Astrocyte (in vitro differentiated cells and primary cell): ENCODE measurements at regions not wholly inside any gene's neighbourhood (a gene's known extent, or its start where the extent isn't known, plus 50 kb on each side); places are given as distances from the start of the nearest gene placed in this dataset.

ENCODE experiments used
- DNase-seq: peaks from one replicate; pipeline ENCODE4 v3.0.0-alpha.2; 2010; ENCODE audit warnings: low read depth
- FAIRE-seq: peaks from 2 replicates; lab custom pipeline; 2011; peaks lifted over from hg19 to GRCh38; lab: Jason Lieb, UNC
- H2AFZ ChIP-seq: 2 replicates; pipeline ENCODE4 v1.6.0; 2012; ENCODE audit warnings: low read depth, low read length, inconsistent platforms
- H3K27ac ChIP-seq: 2 replicates; pipeline ENCODE4 v1.5.1; 2011; ENCODE audit warnings: low read depth, low read length, inconsistent platforms
- H3K27me3 ChIP-seq: 2 replicates; pipeline ENCODE4 v1.6.0; 2011; ENCODE audit warnings: low read length, inconsistent platforms; ENCODE audit not compliant: insufficient read depth
- H3K36me3 ChIP-seq: 2 replicates; pipeline ENCODE4 v1.5.1; 2011; ENCODE audit warnings: low read length, inconsistent platforms; ENCODE audit not compliant: insufficient read depth
- H3K4me1 ChIP-seq: 2 replicates; pipeline ENCODE4 v1.5.1; 2011; ENCODE audit warnings: low read length, inconsistent platforms; ENCODE audit not compliant: insufficient read depth
- H3K4me2 ChIP-seq: 2 replicates; pipeline ENCODE4 v1.6.0; 2012; ENCODE audit warnings: low read length, inconsistent platforms
- H3K4me3 ChIP-seq: 2 replicates; pipeline ENCODE4 v1.5.1; 2011; ENCODE audit warnings: low read depth, mild to moderate bottlenecking, low read length, inconsistent platforms; ENCODE audit not compliant: insufficient read depth
- H3K79me2 ChIP-seq: 2 replicates; pipeline ENCODE4 v1.6.0; 2012; ENCODE audit warnings: mild to moderate bottlenecking, low read length, inconsistent platforms; ENCODE audit not compliant: insufficient read depth
- H3K9ac ChIP-seq: 2 replicates; pipeline ENCODE4 v1.6.0; 2012; ENCODE audit warnings: mild to moderate bottlenecking, low read length, inconsistent platforms
- H3K9me3 ChIP-seq: 2 replicates; pipeline ENCODE4 v1.5.1; 2012; ENCODE audit warnings: low read depth, mild to moderate bottlenecking, low read length, inconsistent platforms; ENCODE audit not compliant: insufficient read depth
- H4K20me1 ChIP-seq: 2 replicates; pipeline ENCODE4 v1.6.0; 2012; ENCODE audit warnings: low read length, inconsistent platforms; ENCODE audit not compliant: insufficient read depth
- H3K27ac Mint-ChIP-seq: one replicate; pipeline ENCODE4 v1.8.0; 2021; ENCODE audit warnings: mild to moderate bottlenecking, mixed read lengths; ENCODE audit not compliant: unreplicated experiment
- H3K27me3 Mint-ChIP-seq: one replicate; pipeline ENCODE4 v1.8.0; 2021; ENCODE audit warnings: low read depth, mixed read lengths; ENCODE audit not compliant: unreplicated experiment
- H3K36me3 Mint-ChIP-seq: one replicate; pipeline ENCODE4 v1.8.0; 2021; ENCODE audit warnings: low read depth, mixed read lengths; ENCODE audit not compliant: unreplicated experiment
- H3K4me1 Mint-ChIP-seq: one replicate; pipeline ENCODE4 v1.8.0; 2021; ENCODE audit warnings: low read depth, mixed read lengths; ENCODE audit not compliant: unreplicated experiment
- H3K4me3 Mint-ChIP-seq: one replicate; pipeline ENCODE4 v1.8.0; 2021; ENCODE audit warnings: mild to moderate bottlenecking, moderate library complexity, mixed read lengths; ENCODE audit not compliant: unreplicated experiment
- H3K9me3 Mint-ChIP-seq: one replicate; pipeline ENCODE4 v1.8.0; 2021; ENCODE audit warnings: mild to moderate bottlenecking, mixed read lengths; ENCODE audit not compliant: unreplicated experiment
- EZH2 ChIP-seq: IDR thresholded peaks from 2 replicates; pipeline ENCODE4 v1.6.1; 2012; ENCODE audit warnings: mild to moderate bottlenecking, low read length, inconsistent platforms; ENCODE audit not compliant: insufficient read depth
- TF ChIP-seq, protein P1 (sequence below): IDR thresholded peaks from 2 replicates; pipeline ENCODE4 v1.5.1; 2011; ENCODE audit warnings: low read depth, mild to moderate bottlenecking, inconsistent platforms, low read length, moderate library complexity; ENCODE audit not compliant: insufficient read depth

GRCh38 chr1:112304612-112305011 is 91.4 kb upstream of the CTTNBP2NL start:
- FAIRE-seq (no peak), DNase-seq (no peak)
- H3K9me3 Mint-ChIP-seq = peaks cover 5% of the 10 kb centered on the region
- H3K36me3 Mint-ChIP-seq = no peaks in the 10 kb centered on the region
- H3K4me3 Mint-ChIP-seq = no peak overlapping the region
- H3K9ac ChIP-seq = no peak overlapping the region
- no peaks in the 10 kb centered on the region for H3K79me2 ChIP-seq
- no peaks in the 10 kb centered on the region for H3K4me1 ChIP-seq
- H3K36me3 ChIP-seq = no peaks in the 10 kb centered on the region
- peaks cover 35% of the 10 kb centered on the region for H3K27me3 Mint-ChIP-seq
- H4K20me1 ChIP-seq = no peaks in the 10 kb centered on the region
- no peak overlapping the region for H3K4me3 ChIP-seq
- no peak overlapping the region for H3K27ac ChIP-seq
- peaks cover 4% of the 10 kb centered on the region for H3K27me3 ChIP-seq
- H3K4me1 Mint-ChIP-seq = no peaks in the 10 kb centered on the region
- no peaks in the 10 kb centered on the region for H3K9me3 ChIP-seq
- no peak overlapping the region for H2AFZ ChIP-seq
- no peak overlapping the region for H3K4me2 ChIP-seq
- TF ChIP-seq, protein P1, sequence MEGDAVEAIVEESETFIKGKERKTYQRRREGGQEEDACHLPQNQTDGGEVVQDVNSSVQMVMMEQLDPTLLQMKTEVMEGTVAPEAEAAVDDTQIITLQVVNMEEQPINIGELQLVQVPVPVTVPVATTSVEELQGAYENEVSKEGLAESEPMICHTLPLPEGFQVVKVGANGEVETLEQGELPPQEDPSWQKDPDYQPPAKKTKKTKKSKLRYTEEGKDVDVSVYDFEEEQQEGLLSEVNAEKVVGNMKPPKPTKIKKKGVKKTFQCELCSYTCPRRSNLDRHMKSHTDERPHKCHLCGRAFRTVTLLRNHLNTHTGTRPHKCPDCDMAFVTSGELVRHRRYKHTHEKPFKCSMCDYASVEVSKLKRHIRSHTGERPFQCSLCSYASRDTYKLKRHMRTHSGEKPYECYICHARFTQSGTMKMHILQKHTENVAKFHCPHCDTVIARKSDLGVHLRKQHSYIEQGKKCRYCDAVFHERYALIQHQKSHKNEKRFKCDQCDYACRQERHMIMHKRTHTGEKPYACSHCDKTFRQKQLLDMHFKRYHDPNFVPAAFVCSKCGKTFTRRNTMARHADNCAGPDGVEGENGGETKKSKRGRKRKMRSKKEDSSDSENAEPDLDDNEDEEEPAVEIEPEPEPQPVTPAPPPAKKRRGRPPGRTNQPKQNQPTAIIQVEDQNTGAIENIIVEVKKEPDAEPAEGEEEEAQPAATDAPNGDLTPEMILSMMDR = no peak
- TF ChIP-seq EZH2 = no peak
- no peak overlapping the region for H3K27ac Mint-ChIP-seq

- H3K36me3 ChIP-seq = no peaks in the 10 kb centered on the region
- Mint-ChIP-seq H3K4me3 (no peak overlapping the region), H3K4me1 (no peaks in the 10 kb centered on the region), H3K9me3 (no peaks in the 10 kb centered on the region), H3K27me3 (peaks cover 37% of the 10 kb centered on the region), H3K27ac (no peak overlapping the region), H3K36me3 (no peaks in the 10 kb centered on the region)
- H3K4me3 ChIP-seq = no peak overlapping the region
- DNase-seq (no peak), FAIRE-seq (no peak)
- TF ChIP-seq, protein P1 = no peak
- TF ChIP-seq EZH2 = no peak
- H2AFZ ChIP-seq = no peak overlapping the region
- H3K27me3 ChIP-seq = peaks cover 8% of the 10 kb centered on the region
- no peak overlapping the region for H3K4me2 ChIP-seq
- no peak overlapping the region for H3K9ac ChIP-seq
- no peaks in the 10 kb centered on the region for H3K9me3 ChIP-seq
- no peaks in the 10 kb centered on the region for H3K79me2 ChIP-seq
- no peaks in the 10 kb centered on the region for H4K20me1 ChIP-seq
- H3K4me1 ChIP-seq = no peaks in the 10 kb centered on the region
- no peak overlapping the region for H3K27ac ChIP-seq
Observed at GRCh38 chr1:112307930-112308591, 88.0 kb upstream of the CTTNBP2NL start.

- Mint-ChIP-seq H3K27me3 (peaks cover 41% of the 10 kb centered on the region), H3K4me3 (no peak overlapping the region), H3K36me3 (no peaks in the 10 kb centered on the region), H3K9me3 (no peaks in the 10 kb centered on the region), H3K27ac (no peak overlapping the region), H3K4me1 (no peaks in the 10 kb centered on the region)
- TF ChIP-seq EZH2 = no peak
- TF ChIP-seq, protein P1 = no peak
- no peaks in the 10 kb centered on the region for H3K36me3 ChIP-seq
- H3K4me3 ChIP-seq = no peak overlapping the region
- H3K4me1 ChIP-seq = no peaks in the 10 kb centered on the region
- H3K4me2 ChIP-seq = no peak overlapping the region
- no peaks in the 10 kb centered on the region for H3K79me2 ChIP-seq
- H3K9me3 ChIP-seq = no peaks in the 10 kb centered on the region
- FAIRE-seq (no peak), DNase-seq (no peak)
- no peak overlapping the region for H3K27ac ChIP-seq
- peaks cover 8% of the 10 kb centered on the region for H3K27me3 ChIP-seq
- no peaks in the 10 kb centered on the region for H4K20me1 ChIP-seq
- no peak overlapping the region for H3K9ac ChIP-seq
- no peak overlapping the region for H2AFZ ChIP-seq
Observed at GRCh38 chr1:112308716-112309115, 87.3 kb upstream of the CTTNBP2NL start.
